Activated T-cell treated with anti-CD3 and anti-CD28 coated beads, Interleukin-2, amount 50 U/mL, for 1 hour (primary cell): ENCODE measurements at regions not wholly inside any gene's neighbourhood (a gene's known extent, or its start where the extent isn't known, plus 50 kb on each side); places are given as distances from the start of the nearest gene placed in this dataset.

Source experiments
- DNase-seq: peaks from one replicate; pipeline ENCODE4 v3.0.0-alpha.2; 2020

DNA sequence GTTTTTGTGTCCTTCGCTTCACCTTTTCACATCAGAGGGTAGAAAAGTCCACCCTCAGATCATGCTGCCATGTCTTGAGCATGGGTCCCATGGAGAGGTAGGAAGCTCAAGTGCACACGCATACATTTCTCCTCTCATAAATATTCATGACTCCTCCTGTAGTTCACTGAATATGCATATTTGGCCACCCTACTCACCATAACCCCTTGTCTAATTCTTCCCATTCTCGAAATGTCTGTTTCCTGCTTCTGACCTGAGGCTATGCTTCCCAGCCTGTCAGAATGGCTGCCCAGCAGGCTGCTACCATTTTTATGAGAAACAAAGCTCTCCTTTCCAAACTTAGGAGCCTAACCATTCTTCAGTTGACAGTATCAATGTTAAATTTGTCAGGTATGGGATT is 86.5 kb downstream of the ADRA2C start:
- no peak for DNase-seq

- no peak for DNase-seq
Measured at GRCh38 chr4:3853388-3854035, 87.3 kb downstream of the ADRA2C start.

- DNase-seq = no peak
Measured at GRCh38 chr4:3854661-3855060, 88.5 kb downstream of the ADRA2C start.

GRCh38 chr4:3855646-3856045 is 89.5 kb downstream of the ADRA2C start:
- no peak for DNase-seq

DNA sequence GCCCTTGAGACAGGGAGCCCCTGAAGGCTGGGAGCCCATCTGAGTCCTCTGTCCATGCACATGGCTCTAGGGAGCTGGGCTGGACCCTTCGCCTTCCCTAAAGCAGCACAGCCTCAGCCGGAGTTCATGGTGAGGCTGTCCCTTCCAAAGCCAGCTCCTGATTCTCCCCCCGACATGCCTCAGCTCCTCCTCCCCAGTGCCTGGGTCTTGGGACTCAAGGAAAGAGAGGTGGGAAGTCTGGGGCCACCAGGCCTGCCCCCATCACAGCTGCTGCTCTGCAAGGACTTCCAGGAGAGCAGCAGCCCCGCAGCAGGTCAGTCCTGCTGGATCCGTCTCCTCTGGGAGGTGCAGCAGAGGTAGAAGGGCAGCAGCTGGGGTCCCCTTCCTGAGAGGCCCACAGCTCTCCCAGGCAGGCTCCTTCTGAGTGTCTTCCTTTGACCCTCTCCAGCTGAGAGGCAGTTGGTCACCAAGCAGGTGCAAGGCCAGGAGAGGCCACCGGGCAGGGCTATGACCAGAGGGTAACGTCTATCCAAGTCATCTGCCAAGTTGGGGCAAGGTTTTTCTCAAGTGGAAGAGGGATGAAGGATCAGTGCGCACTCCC is 90.5 kb downstream of the ADRA2C start:
- DNase-seq = no peak

DNA sequence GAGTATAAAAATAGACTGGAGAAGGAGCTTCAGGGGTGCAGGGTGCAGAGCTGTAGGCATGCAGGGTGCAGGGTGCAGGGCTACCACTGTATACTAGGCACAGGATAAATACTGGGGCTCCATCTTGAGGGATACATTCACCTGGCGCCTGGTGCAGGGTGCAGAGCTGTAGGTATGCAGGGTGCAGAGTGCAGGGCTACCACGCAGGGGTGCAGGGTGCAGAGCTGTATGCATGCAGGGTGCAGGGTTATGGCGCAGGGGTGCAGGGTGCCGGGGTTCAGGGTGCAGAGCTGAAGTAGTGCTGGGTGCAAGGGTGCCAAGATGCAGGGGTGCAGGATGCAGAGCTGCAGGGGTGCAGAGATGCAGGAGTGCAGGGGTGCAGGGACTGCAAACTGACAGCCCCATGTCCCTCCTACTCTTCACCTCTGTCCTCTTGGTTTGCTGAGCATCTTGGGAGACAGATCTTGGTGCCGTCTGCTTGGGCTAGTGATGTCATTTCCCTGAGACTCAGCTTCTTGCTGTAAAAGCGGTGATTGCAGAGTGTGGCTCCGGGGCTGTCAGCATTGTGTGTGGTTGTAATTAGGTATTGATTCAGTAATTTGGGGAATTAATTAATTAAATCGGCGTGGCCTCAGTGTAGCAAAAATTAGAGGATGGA is 91.2 kb downstream of the ADRA2C start:
- DNase-seq = no peak

DNA sequence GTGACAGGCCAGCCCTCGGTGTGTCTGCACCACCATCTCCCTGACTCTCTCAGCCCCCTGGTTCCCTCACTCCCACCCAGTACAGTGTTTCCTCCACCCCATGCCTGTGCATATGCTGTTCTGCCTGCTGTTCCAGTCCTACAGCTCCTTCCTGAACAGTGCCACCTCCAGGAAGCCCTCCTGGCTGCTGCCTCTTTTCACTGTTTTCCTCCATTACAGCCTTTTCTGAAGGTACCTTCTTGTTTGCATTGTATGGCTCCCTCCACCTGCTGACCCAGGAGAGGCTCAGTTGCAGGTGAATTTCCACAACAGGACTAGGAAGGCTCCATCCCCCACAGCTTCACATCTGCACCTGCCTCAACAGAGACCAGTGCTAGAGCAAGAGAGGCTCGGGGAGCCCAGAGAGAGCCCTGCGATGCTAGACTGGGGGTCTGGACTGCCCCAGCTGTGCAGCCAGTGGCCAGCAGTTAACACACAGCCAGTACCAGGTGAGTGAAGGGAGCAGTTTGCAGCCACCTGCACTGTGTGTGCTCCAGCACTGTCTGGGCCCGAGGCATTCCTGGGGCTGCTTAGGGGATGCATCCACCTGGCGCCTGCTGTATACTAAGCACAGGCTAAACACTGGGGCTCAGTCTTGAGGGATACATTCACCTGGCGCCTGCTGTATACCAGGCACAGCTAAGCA is 92.0 kb downstream of the ADRA2C start:
- DNase-seq = no peak

GRCh38 chr4:3858765-3859388 is 92.7 kb downstream of the ADRA2C start:
- DNase-seq = no peak

GRCh38 chr4:3859571-3859970 is 93.4 kb downstream of the ADRA2C start:
- DNase-seq = no peak

DNA sequence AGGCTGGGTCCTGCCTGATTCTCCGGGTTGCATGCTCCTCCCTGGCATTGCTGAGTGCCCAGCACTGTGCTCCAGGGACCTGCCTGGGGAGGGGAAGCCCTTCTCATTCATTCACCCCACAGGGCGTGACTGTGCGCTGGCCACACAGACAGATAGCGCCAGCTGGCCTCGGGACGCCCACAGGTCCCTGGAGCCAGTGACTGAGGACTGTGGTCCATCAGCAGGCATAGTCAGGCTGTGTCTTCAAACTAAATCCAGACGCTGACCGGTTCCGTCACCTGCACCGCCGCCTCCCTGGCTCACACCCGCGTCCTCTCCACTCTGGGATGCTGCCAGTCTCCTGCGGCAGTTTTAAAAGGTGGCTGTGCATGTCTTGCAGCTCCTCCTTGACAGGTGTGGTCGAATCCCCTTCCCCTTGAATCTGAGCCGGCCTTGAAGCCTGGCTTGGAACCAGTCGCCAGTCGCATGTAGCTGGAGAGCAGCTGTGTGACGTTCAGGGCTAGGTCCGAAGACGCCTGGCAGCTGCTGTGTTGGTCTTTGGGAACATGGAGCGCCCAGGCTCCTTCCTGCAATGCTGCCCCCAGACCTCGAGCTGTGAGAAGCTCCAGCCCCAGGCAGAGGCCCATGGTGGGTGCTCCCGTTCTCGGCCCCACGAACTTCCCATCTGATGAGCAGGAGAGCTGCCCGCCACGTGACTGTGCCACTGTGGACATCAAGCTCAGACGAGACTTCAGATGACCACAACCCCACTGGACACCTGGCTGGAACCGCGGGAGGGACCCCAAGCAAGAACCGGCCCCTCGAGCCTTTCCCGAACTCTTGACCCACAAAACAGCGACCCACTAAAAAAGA is 94.1 kb downstream of the ADRA2C start:
- no peak for DNase-seq

- no peak for DNase-seq
Measured at GRCh38 chr4:3860913-3861636, 94.9 kb downstream of the ADRA2C start.

DNA sequence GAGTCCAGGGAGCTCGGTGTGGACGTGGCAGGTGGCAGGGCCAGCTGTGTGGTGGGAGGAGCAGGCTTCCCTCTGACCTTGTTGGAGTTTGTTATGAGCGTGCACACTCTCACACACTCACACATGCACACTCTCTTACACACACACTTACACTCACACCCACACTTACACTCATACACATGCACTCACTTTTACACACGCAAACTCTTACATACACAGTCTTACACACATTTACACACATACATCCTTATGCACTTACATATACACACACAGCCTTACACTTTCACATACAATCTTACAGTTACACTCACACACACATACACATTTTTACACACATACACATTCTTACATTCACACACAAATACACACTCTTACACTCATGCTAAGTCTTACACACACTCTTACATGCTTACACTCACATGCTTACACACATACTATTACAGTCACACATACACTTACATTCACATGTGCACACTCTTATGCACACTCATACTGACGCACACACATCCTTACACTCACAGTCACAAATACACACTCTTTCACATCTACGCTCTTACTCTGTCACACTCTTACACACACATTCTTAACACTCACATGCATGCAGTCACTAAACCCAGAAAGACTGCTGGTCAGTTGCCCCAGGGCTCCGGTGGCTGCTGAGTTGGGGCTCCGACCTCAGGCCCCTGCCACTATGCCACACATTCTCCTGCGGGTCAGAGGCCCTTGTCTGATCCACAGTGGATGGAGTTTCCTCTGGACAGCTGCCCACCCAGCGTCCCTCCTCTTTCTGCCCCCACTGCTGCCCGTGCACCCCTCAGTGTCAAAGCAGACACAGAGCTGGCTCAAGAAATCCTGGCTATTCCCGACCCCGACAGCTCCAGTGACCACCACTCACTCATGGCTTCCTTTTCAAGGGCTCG is 95.8 kb downstream of the ADRA2C start:
- DNase-seq = no peak

DNA sequence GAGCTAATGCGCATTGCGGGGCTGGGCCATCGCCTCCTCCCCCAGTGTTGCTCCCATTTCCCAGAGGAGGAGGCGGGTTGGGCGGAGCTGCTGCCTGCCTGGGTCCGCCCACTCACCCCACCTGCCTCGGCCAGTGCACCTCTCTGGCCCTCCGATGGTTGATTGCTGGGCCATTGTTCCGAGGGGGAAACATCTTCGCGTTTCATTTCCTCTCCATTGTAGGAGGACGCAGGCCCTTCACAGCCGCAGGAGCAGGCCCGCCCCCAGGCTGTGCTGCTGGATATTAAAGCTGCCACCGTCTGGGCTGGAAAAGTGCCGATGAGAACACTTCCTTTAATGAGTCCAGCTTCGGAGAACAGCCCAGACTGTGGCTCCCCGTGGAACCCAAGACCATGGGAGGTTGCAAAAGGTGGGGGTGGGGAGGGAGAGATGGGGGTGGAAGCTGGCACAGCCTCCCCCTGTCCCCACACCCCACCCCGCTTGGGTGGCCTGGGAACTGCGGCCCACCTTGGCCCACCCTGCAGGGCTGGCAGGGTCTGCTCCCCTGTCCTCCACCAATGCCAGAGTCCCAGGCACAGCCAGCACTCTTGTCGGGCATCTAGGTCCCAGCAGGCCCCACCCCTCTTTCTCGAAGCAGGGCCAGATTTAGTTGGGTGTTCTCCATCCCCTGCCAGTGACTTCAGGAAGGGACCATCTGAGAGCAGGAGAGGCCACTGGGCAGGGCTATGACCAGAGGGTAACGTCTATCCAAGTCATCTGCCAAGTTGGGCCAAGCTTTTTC is 96.6 kb downstream of the ADRA2C start:
- DNase-seq = no peak

GRCh38 chr4:3863841-3864741 is 97.9 kb downstream of the ADRA2C start:
- no peak for DNase-seq

- DNase-seq = no peak
Measured at GRCh38 chr4:3864742-3865721, 98.8 kb downstream of the ADRA2C start.

- no peak for DNase-seq
Measured at GRCh38 chr4:3865986-3866812, 100.0 kb downstream of the ADRA2C start.

- no peak for DNase-seq
Measured at GRCh38 chr4:3866813-3867129, 100.6 kb downstream of the ADRA2C start.
